Cardiac muscle cell (in vitro differentiated cells and primary cell): ENCODE measurements at regions not wholly inside any gene's neighbourhood (a gene's known extent, or its start where the extent isn't known, plus 50 kb on each side); places are given as distances from the start of the nearest gene placed in this dataset.

Experiments used
- DNase-seq, 2 donors: peaks; one replicate each; pipeline versions ENCODE4 v3.0.0 to v3.0.0-alpha.2; 2010 to 2017; ENCODE audit warnings: low read depth in 1 of 2, low spot score in 1 of 2
- H3K27ac ChIP-seq: fragments of 200-600 bp; sonication (generic); 2 replicates; pipeline ENCODE4 v1.5.1; 2016
- H3K27me3 ChIP-seq: fragments of 200-600 bp; sonication (generic); 2 replicates; pipeline ENCODE4 v1.6.0; 2016; ENCODE audit warnings: control low read depth
- H3K36me3 ChIP-seq: fragments of 200-600 bp; sonication (generic); 2 replicates; pipeline ENCODE4 v1.5.1; 2016; ENCODE audit warnings: control low read depth
- H3K4me1 ChIP-seq: fragments of 200-600 bp; sonication (generic); 2 replicates; pipeline ENCODE4 v1.8.1; 2017; ENCODE audit warnings: low read depth, mild to moderate bottlenecking, mixed run types
- H3K4me3 ChIP-seq: fragments of 200-600 bp; sonication (generic); 2 replicates; pipeline ENCODE4 v1.5.1; 2016; ENCODE audit warnings: mild to moderate bottlenecking
- H3K9me3 ChIP-seq: fragments of 200-600 bp; sonication (generic); 2 replicates; pipeline ENCODE4 v1.5.1; 2017; ENCODE audit warnings: low read depth, mild to moderate bottlenecking, control low read depth
- CTCF ChIP-seq: IDR thresholded peaks from 2 replicates; pipeline ENCODE4 v1.5.1; 2012; ENCODE audit warnings: low read depth, mild to moderate bottlenecking, low read length

DNA sequence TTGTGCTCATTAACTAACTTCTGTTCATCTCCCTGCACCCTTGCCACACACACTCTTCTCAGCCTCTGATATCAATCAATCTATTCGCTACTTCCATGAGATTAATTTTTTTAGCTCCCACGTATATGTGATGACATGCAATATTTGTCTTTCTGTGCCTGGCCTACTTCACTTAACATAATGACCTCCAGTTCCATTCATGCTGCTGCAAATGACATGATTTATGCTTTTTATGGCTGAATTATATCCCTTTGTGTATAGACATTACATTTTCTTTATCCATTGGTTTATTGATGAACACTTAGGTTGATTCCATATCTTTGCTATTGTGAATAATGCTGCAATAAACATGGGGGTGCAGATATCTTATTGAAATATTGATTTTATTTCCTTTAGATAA, 50.8 kb upstream of the SPTLC3 start:
- Histone ChIP-seq H3K27me3 (no peaks in the 10 kb centered on the region), H3K9me3 (no peaks in the 10 kb centered on the region), H3K36me3 (no peaks in the 10 kb centered on the region), H3K27ac (no peak overlapping the region), H3K4me1 (no peaks in the 10 kb centered on the region), H3K4me3 (no peak overlapping the region)
- no peak for TF ChIP-seq CTCF
- DNase-seq = no peak
